Gastrocnemius medialis (tissue), 4 donors: ENCODE measurements at regions not wholly inside any gene's neighbourhood (a gene's known extent, or its start where the extent isn't known, plus 50 kb on each side); places are given as distances from the start of the nearest gene placed in this dataset.
"Not testable (repeated sequence)": the region's sequence is repeated elsewhere in the genome, so short reads cannot be mapped to it uniquely, and the experiment has no call there.

ENCODE experiments used
- ATAC-seq, 2 donors: fragments of 150-250 bp; one replicate each; pipeline ENCODE4 v1.9.1; 2016
- DNase-seq, 2 donors: peaks; one replicate each; pipeline ENCODE4 v3.0.0-alpha.2; 2019
- H3K27ac ChIP-seq, 4 donors: fragments of 200-600 bp; sonication (generic); 1 replicate in 1 of 4; 2 replicates in 3 of 4; pipeline ENCODE4 v1.5.1; 2016 to 2018; ENCODE audit warnings: mild to moderate bottlenecking in 2 of 4, moderate library complexity in 1 of 4
- H3K27me3 ChIP-seq, 3 donors: fragments of 200-600 bp; sonication (generic) in 2 of 3; 1 replicate in 1 of 3; 2 replicates in 2 of 3; pipeline versions ENCODE4 v1.5.1 to v1.6.0; 2016 to 2019; ENCODE audit warnings: mild to moderate bottlenecking in 1 of 3, moderate library complexity in 1 of 3
- H3K36me3 ChIP-seq, 2 donors: fragments of 200-600 bp; sonication (generic) in 1 of 2; one replicate each; pipeline ENCODE4 v1.5.1; 2017 to 2018
- H3K4me1 ChIP-seq, 2 donors: fragments of 200-600 bp; sonication (generic) in 1 of 2; one replicate each; pipeline ENCODE4 v1.5.1; 2016 to 2017; ENCODE audit warnings: mild to moderate bottlenecking in 2 of 2
- H3K4me3 ChIP-seq, 4 donors: fragments of 200-600 bp; sonication (generic) in 3 of 4; 1 replicate in 1 of 4; 2 replicates in 3 of 4; pipeline ENCODE4 v1.5.1; 2016 to 2019; ENCODE audit warnings: mild to moderate bottlenecking in 2 of 4
- H3K9me3 ChIP-seq, 3 donors: fragments of 200-600 bp; sonication (generic) in 2 of 3; 1 replicate in 1 of 3; 2 replicates in 2 of 3; pipeline ENCODE4 v1.5.1; 2016 to 2019
- POLR2A ChIP-seq, 2 donors: fragments of 450-650 bp; IDR thresholded peaks; one replicate each; pipeline ENCODE4 v1.6.1; 2017; ENCODE audit warnings: antibody characterized with exemption in 2 of 2, mild to moderate bottlenecking in 2 of 2, moderate library complexity in 2 of 2
- in situ Hi-C, 4 donors: fragments of 200-750 bp; cut with MboI; loops; one replicate each; pipeline versions ENCODE4 v1.15.0 to v1.8.0; 2017; ENCODE audit warnings: low sequenced_read_pairs in 4 of 4
- intact Hi-C: fragments of 100-400 bp; cut with DNase I; formaldehyde crosslinking; loops from one replicate; pipeline ENCODE4 v1.15.1; 2023; ENCODE audit warnings: low total_unique reads
- TF ChIP-seq, protein P1 (sequence below), 5 experiments: fragments of 450-650 bp in 3 of 5; fragments of 200-600 bp in 2 of 5; sonication (generic) in 2 of 5; IDR thresholded peaks in 4 of 5; conservative IDR thresholded peaks in 1 of 5; 1 replicate in 4 of 5; 2 replicates in 1 of 5; pipeline ENCODE4 v1.5.1; 2016 to 2019; ENCODE audit warnings: antibody characterized with exemption in 5 of 5, mild to moderate bottlenecking in 3 of 5, moderate library complexity in 3 of 5

DNA sequence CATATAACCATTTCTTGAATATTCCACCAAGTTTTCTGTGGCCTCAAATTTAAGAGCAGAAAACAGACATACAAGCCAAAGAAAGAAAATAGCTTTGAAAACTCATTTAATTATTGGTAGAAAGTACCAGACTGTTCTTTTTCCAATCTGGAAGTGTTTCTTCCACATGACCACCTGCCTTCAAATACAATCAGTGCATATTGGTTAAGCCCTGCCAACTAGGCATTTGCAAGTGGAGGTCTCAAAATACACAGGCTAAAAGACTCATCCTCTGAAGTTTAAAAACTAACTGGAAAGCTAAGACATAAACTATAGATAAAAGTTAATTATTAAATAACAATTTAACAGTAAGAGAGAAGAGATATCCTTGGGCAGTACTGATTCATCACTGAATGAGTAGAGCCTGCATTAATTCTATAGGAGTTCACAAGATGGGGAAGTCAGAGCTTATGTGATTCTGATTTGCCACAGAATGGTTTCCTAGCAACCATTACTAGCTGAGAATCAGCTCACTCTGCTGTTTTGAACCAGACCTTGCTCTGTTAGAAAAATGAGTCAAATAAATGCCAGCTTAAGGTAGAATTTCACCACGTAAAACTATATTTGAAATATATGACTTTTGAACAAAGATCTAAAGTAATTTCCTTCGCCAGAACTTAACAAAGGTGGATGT is 433.8 kb downstream of the FUT8 start:
- intact Hi-C loops, result no loop called here
- TF ChIP-seq, protein P1, sequence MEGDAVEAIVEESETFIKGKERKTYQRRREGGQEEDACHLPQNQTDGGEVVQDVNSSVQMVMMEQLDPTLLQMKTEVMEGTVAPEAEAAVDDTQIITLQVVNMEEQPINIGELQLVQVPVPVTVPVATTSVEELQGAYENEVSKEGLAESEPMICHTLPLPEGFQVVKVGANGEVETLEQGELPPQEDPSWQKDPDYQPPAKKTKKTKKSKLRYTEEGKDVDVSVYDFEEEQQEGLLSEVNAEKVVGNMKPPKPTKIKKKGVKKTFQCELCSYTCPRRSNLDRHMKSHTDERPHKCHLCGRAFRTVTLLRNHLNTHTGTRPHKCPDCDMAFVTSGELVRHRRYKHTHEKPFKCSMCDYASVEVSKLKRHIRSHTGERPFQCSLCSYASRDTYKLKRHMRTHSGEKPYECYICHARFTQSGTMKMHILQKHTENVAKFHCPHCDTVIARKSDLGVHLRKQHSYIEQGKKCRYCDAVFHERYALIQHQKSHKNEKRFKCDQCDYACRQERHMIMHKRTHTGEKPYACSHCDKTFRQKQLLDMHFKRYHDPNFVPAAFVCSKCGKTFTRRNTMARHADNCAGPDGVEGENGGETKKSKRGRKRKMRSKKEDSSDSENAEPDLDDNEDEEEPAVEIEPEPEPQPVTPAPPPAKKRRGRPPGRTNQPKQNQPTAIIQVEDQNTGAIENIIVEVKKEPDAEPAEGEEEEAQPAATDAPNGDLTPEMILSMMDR (IDR thresholded peaks at IDR 0.05 in 4 of 5, conservative IDR thresholded peaks at IDR 0.05 in 1 of 5), result no peak
- no peak for TF ChIP-seq POLR2A (IDR thresholded peaks at IDR 0.05)
- H3K4me1 ChIP-seq, result no peaks in the 10 kb centered on the region
- no peaks in the 10 kb centered on the region for H3K27me3 ChIP-seq
- no peaks in the 10 kb centered on the region for H3K36me3 ChIP-seq
- H3K27ac ChIP-seq, result no peak overlapping the region
- H3K4me3 ChIP-seq, result no peak overlapping the region
- ATAC-seq (no peak), DNase-seq (no peak)
- in situ Hi-C loops, result loop anchor here in 2 of 4 donors (25.0 kb wide), 2 partner anchors 684 to 859 kb away; partner anchors contain the start of gene FNTB (in 2 of the 2)
- no peaks in the 10 kb centered on the region for H3K9me3 ChIP-seq

DNA sequence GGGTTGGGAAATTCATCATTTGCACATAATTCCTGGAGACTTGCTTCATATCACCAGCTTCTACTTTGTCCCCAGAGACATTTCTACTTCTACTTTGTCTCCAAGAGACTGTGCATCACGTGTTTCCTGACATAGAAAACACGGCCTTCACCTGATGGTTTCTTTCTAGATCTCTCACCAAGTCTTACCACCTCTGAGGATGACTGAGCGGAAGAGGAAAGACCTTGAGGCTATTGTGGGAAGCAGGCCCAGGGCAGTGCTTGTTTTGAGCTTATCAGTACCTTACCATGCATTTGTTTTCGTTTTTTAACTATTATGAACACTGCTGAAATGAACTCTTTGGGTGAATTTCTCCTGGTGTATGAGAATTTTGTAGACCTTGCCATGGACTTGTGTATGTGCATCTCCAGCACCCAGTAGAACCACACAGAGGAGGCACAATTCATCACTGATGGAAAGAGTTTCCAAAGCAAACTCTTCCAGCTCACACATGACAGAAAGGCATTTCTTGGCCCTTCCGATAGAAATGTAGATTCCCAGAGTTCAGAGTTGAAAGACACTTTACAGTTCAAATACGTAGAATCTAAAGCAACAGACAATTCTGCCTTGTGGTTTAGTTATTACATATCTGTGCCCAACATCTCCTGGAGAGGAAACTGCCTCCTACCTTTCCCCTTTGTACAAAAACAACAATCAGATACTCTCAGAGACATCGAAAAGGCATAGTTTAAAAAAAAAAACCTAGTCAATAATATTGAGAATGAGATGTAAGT is 434.7 kb downstream of the FUT8 start:
- no peaks in the 10 kb centered on the region for H3K36me3 ChIP-seq
- H3K27me3 ChIP-seq, result no peaks in the 10 kb centered on the region
- ATAC-seq (no peak), DNase-seq (no peak)
- no peak overlapping the region for H3K27ac ChIP-seq
- H3K4me3 ChIP-seq, result no peak overlapping the region
- intact Hi-C loops, result no loop called here
- H3K4me1 ChIP-seq, result no peaks in the 10 kb centered on the region
- in situ Hi-C loops, result loop anchor here in 2 of 4 donors (25.0 kb wide), 2 partner anchors 685 to 860 kb away; partner anchors contain the start of gene FNTB (in 2 of the 2)
- TF ChIP-seq POLR2A (IDR thresholded peaks at IDR 0.05), result no peak
- TF ChIP-seq, protein P1 (IDR thresholded peaks at IDR 0.05 in 4 of 5, conservative IDR thresholded peaks at IDR 0.05 in 1 of 5), result no peak
- H3K9me3 ChIP-seq, result no peaks in the 10 kb centered on the region

DNA sequence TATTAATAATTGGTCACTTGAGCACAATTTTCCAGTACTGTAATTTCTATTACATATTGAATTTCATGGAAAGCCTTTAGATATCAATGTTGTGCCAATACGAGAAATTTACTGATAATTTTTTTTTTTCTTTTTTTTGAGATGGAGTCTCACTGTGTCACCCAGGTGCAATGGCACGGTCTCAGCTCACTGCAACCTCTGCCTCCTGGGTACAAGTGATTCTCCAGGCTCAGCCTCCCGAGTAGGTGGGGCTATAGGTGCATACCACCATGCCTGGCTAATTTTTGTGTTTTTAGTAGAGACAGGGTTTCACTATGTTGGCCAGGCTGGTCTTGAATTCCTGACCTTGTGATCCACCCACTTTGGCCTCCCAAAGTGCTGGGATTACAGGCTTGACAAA is 435.4 kb downstream of the FUT8 start:
- in situ Hi-C loops, result loop anchor here in 2 of 4 donors (25.0 kb wide), 2 partner anchors 686 to 861 kb away; partner anchors contain the start of gene FNTB (in 2 of the 2)
- intact Hi-C loops, H3K36me3 ChIP-seq, H3K27ac ChIP-seq, ATAC-seq, H3K9me3 ChIP-seq, H3K4me3 ChIP-seq, H3K4me1 ChIP-seq, DNase-seq, H3K27me3 ChIP-seq: not testable (repeated sequence)

- ATAC-seq (no peak), DNase-seq (no peak)
- intact Hi-C loops, result no loop called here
- TF ChIP-seq, protein P1 (IDR thresholded peaks at IDR 0.05 in 4 of 5, conservative IDR thresholded peaks at IDR 0.05 in 1 of 5), result no peak
- TF ChIP-seq POLR2A (IDR thresholded peaks at IDR 0.05), result no peak
- in situ Hi-C loops, result loop anchor here in 2 of 4 donors (25.0 kb wide), 2 partner anchors 687 to 862 kb away; partner anchors contain the start of gene FNTB (in 2 of the 2)
- Histone ChIP-seq H3K27ac (no peak overlapping the region), H3K27me3 (no peaks in the 10 kb centered on the region), H3K9me3 (no peaks in the 10 kb centered on the region), H3K4me1 (no peaks in the 10 kb centered on the region), H3K4me3 (no peak overlapping the region), H3K36me3 (no peaks in the 10 kb centered on the region)
These were observed 436.6 kb downstream of the FUT8 start for GRCh38 chr14:65849091-65849490.

- Histone ChIP-seq H3K27me3 (no peaks in the 10 kb centered on the region), H3K36me3 (no peaks in the 10 kb centered on the region), H3K27ac (no peak overlapping the region), H3K9me3 (no peaks in the 10 kb centered on the region), H3K4me3 (no peak overlapping the region), H3K4me1 (no peaks in the 10 kb centered on the region)
- intact Hi-C loops, result no loop called here
- ATAC-seq (no peak), DNase-seq (no peak)
- in situ Hi-C loops, result loop anchor here in 2 of 4 donors (25.0 kb wide), 2 partner anchors 687 to 862 kb away; partner anchors contain the start of gene FNTB (in 2 of the 2)
- TF ChIP-seq, protein P1 (IDR thresholded peaks at IDR 0.05 in 4 of 5, conservative IDR thresholded peaks at IDR 0.05 in 1 of 5), result no peak
- no peak for TF ChIP-seq POLR2A (IDR thresholded peaks at IDR 0.05)
These were observed 437.0 kb downstream of the FUT8 start for GRCh38 chr14:65849558-65849957.
